Effector memory CD4-positive, alpha-beta T cell (primary cell): ENCODE measurements at regions not wholly inside any gene's neighbourhood (a gene's known extent, or its start where the extent isn't known, plus 50 kb on each side); places are given as distances from the start of the nearest gene placed in this dataset.

Experiments
- DNase-seq, 3 donors: peaks; one replicate each; pipeline ENCODE4 v3.0.0-alpha.2; 2020
- H3K27ac ChIP-seq: 2 replicates; pipeline ENCODE4 v1.7.0; 2013; ENCODE audit warnings: mild to moderate bottlenecking, low read length, moderate library complexity; ENCODE audit not compliant: insufficient read depth, poor library complexity, severe bottlenecking
- H3K27me3 ChIP-seq: replicated peaks from 2 replicates; pipeline ENCODE4 v1.7.0; 2013; ENCODE audit warnings: mild to moderate bottlenecking, low read length; ENCODE audit not compliant: insufficient read depth, control insufficient read depth, poor library complexity, severe bottlenecking
- H3K36me3 ChIP-seq: 2 replicates; pipeline ENCODE4 v1.7.0; 2013; ENCODE audit warnings: mild to moderate bottlenecking, low read length, moderate library complexity; ENCODE audit not compliant: control insufficient read depth, insufficient read depth
- H3K4me1 ChIP-seq: 2 replicates; pipeline ENCODE4 v1.7.0; 2013; ENCODE audit warnings: low read length, mild to moderate bottlenecking; ENCODE audit not compliant: control insufficient read depth, insufficient read depth, poor library complexity, severe bottlenecking
- H3K4me3 ChIP-seq: 2 replicates; pipeline ENCODE4 v1.7.0; 2013; ENCODE audit warnings: low read length, low read depth, mild to moderate bottlenecking; ENCODE audit not compliant: insufficient read depth, poor library complexity, severe bottlenecking
- H3K9me3 ChIP-seq: 2 replicates; pipeline ENCODE4 v1.7.0; 2013; ENCODE audit warnings: mild to moderate bottlenecking, low read length, moderate library complexity; ENCODE audit not compliant: control insufficient read depth

GRCh38 chr5:159640921-159641320, 275.4 kb upstream of the ADRA1B start:
- no peaks in the 10 kb centered on the region for H3K9me3 ChIP-seq
- H3K27ac ChIP-seq: no peak overlapping the region
- no peaks in the 10 kb centered on the region for H3K4me1 ChIP-seq
- H3K4me3 ChIP-seq: no peak overlapping the region
- no peak for DNase-seq
- no peaks in the 10 kb centered on the region for H3K27me3 ChIP-seq
- H3K36me3 ChIP-seq: no peaks in the 10 kb centered on the region

DNA sequence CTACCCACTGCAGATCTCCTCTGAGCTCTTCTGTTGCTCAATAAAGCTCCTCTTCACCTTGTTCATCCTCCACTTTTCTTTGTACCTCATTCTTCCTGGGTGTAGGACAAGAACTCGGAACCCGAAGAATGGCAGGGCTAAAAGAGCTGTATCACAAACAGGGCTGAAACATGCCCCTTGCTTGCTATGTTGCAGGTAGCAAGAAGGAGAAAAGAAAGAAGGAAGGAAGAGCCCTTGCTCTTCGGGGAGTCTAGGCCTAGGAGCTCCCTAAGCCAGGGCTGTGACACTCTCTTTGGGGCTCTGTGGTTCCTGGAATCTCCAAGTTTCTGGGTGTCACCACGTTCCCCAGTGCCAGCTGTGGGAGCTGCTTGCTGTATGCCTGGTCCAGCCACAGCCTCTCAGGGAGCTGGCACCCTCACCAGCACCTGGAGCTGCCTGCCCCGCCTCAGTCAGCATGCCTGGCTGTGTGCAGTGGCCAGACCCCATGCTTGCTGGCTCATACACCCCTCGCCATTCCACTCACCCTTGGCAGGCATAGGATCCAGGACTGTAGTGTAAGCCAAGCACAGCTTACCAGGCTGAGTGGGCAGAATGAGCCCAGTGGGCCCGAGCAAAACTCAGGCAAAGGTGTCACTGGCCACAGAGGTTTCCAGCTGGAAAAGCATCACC, 274.8 kb upstream of the ADRA1B start:
- H3K4me3 ChIP-seq: no peak overlapping the region
- no peaks in the 10 kb centered on the region for H3K4me1 ChIP-seq
- H3K9me3 ChIP-seq: no peaks in the 10 kb centered on the region
- no peak for DNase-seq
- no peaks in the 10 kb centered on the region for H3K36me3 ChIP-seq
- no peak overlapping the region for H3K27ac ChIP-seq
- no peaks in the 10 kb centered on the region for H3K27me3 ChIP-seq

GRCh38 chr5:159642379-159642778, 273.9 kb upstream of the ADRA1B start:
- no peak for DNase-seq
- H3K27ac ChIP-seq: no peak overlapping the region
- no peaks in the 10 kb centered on the region for H3K9me3 ChIP-seq
- no peak overlapping the region for H3K4me3 ChIP-seq
- H3K27me3 ChIP-seq: no peaks in the 10 kb centered on the region
- H3K36me3 ChIP-seq: no peaks in the 10 kb centered on the region
- no peaks in the 10 kb centered on the region for H3K4me1 ChIP-seq

GRCh38 chr5:159644053-159644452, 272.2 kb upstream of the ADRA1B start:
- no peaks in the 10 kb centered on the region for H3K9me3 ChIP-seq
- no peak overlapping the region for H3K4me3 ChIP-seq
- H3K27me3 ChIP-seq: no peaks in the 10 kb centered on the region
- DNase-seq: no peak
- H3K27ac ChIP-seq: no peak overlapping the region
- H3K36me3 ChIP-seq: no peaks in the 10 kb centered on the region
- H3K4me1 ChIP-seq: no peaks in the 10 kb centered on the region

DNA sequence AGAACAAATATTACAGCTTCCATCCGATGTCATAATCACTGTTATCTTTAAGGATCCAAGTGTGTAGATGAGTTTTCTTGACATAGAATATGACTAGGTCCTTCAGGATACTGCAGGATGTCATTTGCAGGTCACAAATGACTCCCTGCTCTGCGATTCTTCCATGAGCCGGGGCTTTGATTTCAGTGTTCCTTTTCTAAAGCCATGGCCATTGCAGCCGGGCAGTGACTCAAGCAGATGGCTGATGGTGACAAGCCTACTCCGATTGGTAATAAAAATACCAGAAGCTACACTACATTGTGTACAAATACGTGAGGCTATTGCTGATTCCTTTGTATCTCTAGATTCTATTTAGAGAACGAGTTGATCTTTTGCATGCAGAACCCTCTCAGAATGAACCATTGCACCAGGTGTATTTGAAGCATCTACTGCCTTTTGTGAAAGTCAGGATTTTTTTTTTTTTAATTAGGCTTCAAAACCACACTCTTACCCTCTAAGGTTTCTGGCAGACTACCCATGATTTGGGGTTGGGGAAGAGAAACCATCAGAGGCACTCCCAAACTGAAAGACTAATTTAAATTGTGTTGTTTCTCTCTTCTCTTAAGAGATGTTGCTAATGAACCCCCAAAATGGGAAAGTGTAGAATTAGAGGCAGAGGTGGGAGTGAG, 271.0 kb upstream of the ADRA1B start:
- DNase-seq: no peak
- H3K4me3 ChIP-seq: no peak overlapping the region
- no peak overlapping the region for H3K27ac ChIP-seq
- no peaks in the 10 kb centered on the region for H3K27me3 ChIP-seq
- no peaks in the 10 kb centered on the region for H3K4me1 ChIP-seq
- H3K9me3 ChIP-seq: no peaks in the 10 kb centered on the region
- H3K36me3 ChIP-seq: no peaks in the 10 kb centered on the region

DNA sequence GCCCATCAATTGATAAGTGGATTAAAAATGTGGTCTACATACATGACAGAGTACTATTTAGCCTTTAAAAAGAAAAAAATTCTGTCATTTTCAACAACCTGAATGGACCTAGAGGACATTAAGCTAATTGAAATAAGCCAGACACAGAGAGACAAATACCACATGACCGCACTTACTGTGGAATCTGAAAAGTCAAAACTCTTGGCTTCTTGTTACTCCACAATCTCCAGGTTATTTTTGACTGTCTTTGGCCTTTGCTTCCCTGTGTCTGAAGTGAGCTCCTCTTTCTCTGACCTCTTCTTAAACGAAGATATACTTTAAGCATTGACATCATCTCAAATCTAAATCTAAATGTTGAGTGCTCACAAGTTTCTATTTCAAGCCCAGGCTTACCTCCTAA, 265.5 kb upstream of the ADRA1B start:
- DNase-seq: no peak
- H3K4me1 ChIP-seq: no peaks in the 10 kb centered on the region
- H3K27me3 ChIP-seq: no peaks in the 10 kb centered on the region
- H3K9me3 ChIP-seq: no peaks in the 10 kb centered on the region
- H3K27ac ChIP-seq: no peak overlapping the region
- no peak overlapping the region for H3K4me3 ChIP-seq
- no peaks in the 10 kb centered on the region for H3K36me3 ChIP-seq

DNA sequence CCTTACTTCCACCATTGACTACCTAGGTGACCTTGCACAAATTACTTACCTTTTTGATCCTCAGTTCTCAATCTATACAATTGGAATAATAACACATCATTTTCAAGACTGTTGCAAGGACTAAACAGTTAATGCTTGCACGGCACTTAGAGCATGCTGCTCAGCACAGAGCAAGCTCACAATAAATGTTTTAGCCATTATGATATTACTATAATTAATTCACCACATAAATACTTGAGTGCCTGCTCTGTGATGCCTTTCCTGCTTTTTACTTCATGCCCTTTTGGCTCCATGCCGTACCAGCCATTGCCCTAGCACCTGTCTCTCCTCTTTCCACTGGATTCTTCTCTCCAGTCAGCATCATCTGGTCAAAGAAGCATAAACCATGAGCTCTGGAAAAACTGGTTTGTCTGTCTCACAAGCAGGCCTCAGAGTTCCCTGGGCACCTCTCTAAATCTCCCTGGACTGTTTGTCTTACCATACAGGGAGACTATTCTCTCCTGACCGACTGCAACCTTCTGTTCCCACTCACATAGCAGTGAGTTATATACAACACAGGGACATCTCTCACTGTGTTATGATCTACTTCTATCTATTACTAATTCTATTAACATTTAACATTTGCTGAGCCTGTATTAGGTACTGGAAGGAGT, 260.4 kb upstream of the ADRA1B start:
- Histone ChIP-seq H3K27me3 (no peaks in the 10 kb centered on the region), H3K4me1 (no peaks in the 10 kb centered on the region), H3K36me3 (no peaks in the 10 kb centered on the region), H3K4me3 (no peak overlapping the region), H3K27ac (no peak overlapping the region), H3K9me3 (no peaks in the 10 kb centered on the region)
- no peak for DNase-seq

- Histone ChIP-seq H3K4me3 (no peak overlapping the region), H3K9me3 (no peaks in the 10 kb centered on the region), H3K27ac (no peak overlapping the region), H3K4me1 (no peaks in the 10 kb centered on the region), H3K36me3 (no peaks in the 10 kb centered on the region), H3K27me3 (no peaks in the 10 kb centered on the region)
- no peak for DNase-seq
These were observed 259.0 kb upstream of the ADRA1B start for GRCh38 chr5:159657298-159657697.

DNA sequence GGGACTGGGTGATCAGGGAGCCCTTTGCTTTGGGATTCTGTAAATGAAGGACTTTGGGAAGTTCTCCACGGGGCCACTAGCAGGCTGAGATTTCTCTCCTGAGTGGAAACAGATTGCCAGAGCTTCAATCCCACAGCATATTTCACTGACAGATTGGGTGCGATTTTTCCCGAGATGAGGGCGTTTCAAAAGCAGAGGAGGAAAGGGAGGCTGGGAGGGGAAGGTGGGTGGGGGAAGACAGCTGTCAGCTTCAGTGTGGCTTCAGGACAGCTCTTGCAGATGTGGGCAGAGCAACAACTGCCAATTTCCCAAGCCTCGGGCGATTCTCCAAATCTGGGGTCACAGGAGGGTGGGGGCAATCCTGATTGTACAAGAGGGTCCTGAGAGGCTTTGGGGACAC, 258.5 kb upstream of the ADRA1B start:
- Histone ChIP-seq H3K4me3 (no peak overlapping the region), H3K9me3 (no peaks in the 10 kb centered on the region)
- no peak for DNase-seq

GRCh38 chr5:159658266-159658925, 257.9 kb upstream of the ADRA1B start:
- Histone ChIP-seq H3K4me1 (no peaks in the 10 kb centered on the region), H3K4me3 (no peak overlapping the region), H3K27ac (no peak overlapping the region), H3K36me3 (no peaks in the 10 kb centered on the region), H3K9me3 (no peaks in the 10 kb centered on the region), H3K27me3 (no peaks in the 10 kb centered on the region)
- DNase-seq: no peak

More for the DNA sequence above, 258.5 kb upstream of the ADRA1B start:
- no peaks in the 10 kb centered on the region for H3K4me1 ChIP-seq
- no peak overlapping the region for H3K27ac ChIP-seq
- no peaks in the 10 kb centered on the region for H3K27me3 ChIP-seq
- H3K36me3 ChIP-seq: no peaks in the 10 kb centered on the region
